Thoracic aorta (tissue), 2 donors: ENCODE measurements at regions not wholly inside any gene's neighbourhood (a gene's known extent, or its start where the extent isn't known, plus 50 kb on each side); places are given as distances from the start of the nearest gene placed in this dataset.

Source experiments
- ATAC-seq: fragments of 150-250 bp; one replicate; pipeline ENCODE4 v1.8.0; 2017; ENCODE audit warnings: low read depth; ENCODE audit not compliant: insufficient number of reproducible peaks, low FRiP score
- DNase-seq: peaks from one replicate; pipeline ENCODE4 v3.0.0-alpha.2; 2020; ENCODE audit warnings: low spot score
- H3K27ac ChIP-seq, 2 donors: fragments of 200-600 bp; sonication (generic); 1 replicate in 1 of 2; 2 replicates in 1 of 2; pipeline ENCODE4 v1.5.1; 2016; ENCODE audit warnings: mild to moderate bottlenecking in 2 of 2, moderate library complexity in 2 of 2
- H3K27me3 ChIP-seq: fragments of 200-600 bp; sonication (generic); replicated peaks from 2 replicates; pipeline ENCODE4 v1.6.0; 2016; ENCODE audit warnings: mild to moderate bottlenecking; ENCODE audit not compliant: insufficient read depth
- H3K36me3 ChIP-seq: fragments of 200-600 bp; sonication (generic); one replicate; pipeline ENCODE4 v1.5.1; 2016
- H3K4me1 ChIP-seq, 2 donors: fragments of 200-600 bp; sonication (generic); 1 replicate in 1 of 2; 2 replicates in 1 of 2; pipeline versions ENCODE4 v1.5.1 to v1.6.0; 2016; ENCODE audit warnings: low read depth in 2 of 2, mild to moderate bottlenecking in 1 of 2; ENCODE audit not compliant: control insufficient read depth in 1 of 2
- H3K4me3 ChIP-seq: fragments of 200-600 bp; sonication (generic); 2 replicates; pipeline ENCODE4 v1.5.1; 2016; ENCODE audit warnings: mild to moderate bottlenecking
- H3K9me3 ChIP-seq: fragments of 200-600 bp; sonication (generic); 2 replicates; pipeline ENCODE4 v1.5.1; 2016
- CTCF ChIP-seq: fragments of 200-600 bp; sonication (generic); IDR thresholded peaks from one replicate; pipeline ENCODE4 v1.5.1; 2019; ENCODE audit warnings: antibody characterized with exemption

- DNase-seq: no peak
- TF ChIP-seq CTCF: no peak
- Histone ChIP-seq H3K36me3 (no peaks in the 10 kb centered on the region), H3K4me1 (no peaks in the 10 kb centered on the region), H3K27me3 (no peaks in the 10 kb centered on the region), H3K9me3 (no peaks in the 10 kb centered on the region), H3K27ac (no peak overlapping the region), H3K4me3 (no peak overlapping the region)
- ATAC-seq: no peak
Observed at GRCh38 chr2:22290909-22291473, 1094.0 kb upstream of the KLHL29 start.

GRCh38 chr2:22301228-22301627 is 1083.8 kb upstream of the KLHL29 start:
- Histone ChIP-seq H3K4me1 (no peaks in the 10 kb centered on the region), H3K27ac (no peak overlapping the region), H3K4me3 (no peak overlapping the region), H3K9me3 (peaks cover 8% of the 10 kb centered on the region), H3K27me3 (no peaks in the 10 kb centered on the region), H3K36me3 (no peaks in the 10 kb centered on the region)
- DNase-seq (no peak), ATAC-seq (no peak)
- no peak for TF ChIP-seq CTCF

- H3K9me3 ChIP-seq: peaks cover 7% of the 10 kb centered on the region
- H3K27ac ChIP-seq: no peak overlapping the region
- no peak for TF ChIP-seq CTCF
- H3K4me1 ChIP-seq: no peaks in the 10 kb centered on the region
- no peaks in the 10 kb centered on the region for H3K27me3 ChIP-seq
- H3K4me3 ChIP-seq: no peak overlapping the region
- DNase-seq: no peak
- ATAC-seq: no peak
- no peaks in the 10 kb centered on the region for H3K36me3 ChIP-seq
Observed at GRCh38 chr2:22326250-22326649, 1058.7 kb upstream of the KLHL29 start.

- no peak for ATAC-seq
- H3K27me3 ChIP-seq: no peaks in the 10 kb centered on the region
- H3K36me3 ChIP-seq: no peaks in the 10 kb centered on the region
- H3K9me3 ChIP-seq: peaks cover 7% of the 10 kb centered on the region
- TF ChIP-seq CTCF: no peak
- DNase-seq: no peak
- no peak overlapping the region for H3K27ac ChIP-seq
- H3K4me3 ChIP-seq: no peak overlapping the region
- H3K4me1 ChIP-seq: no peaks in the 10 kb centered on the region
Observed at GRCh38 chr2:22329211-22330154, 1055.5 kb upstream of the KLHL29 start.

GRCh38 chr2:22336414-22336813 is 1048.6 kb upstream of the KLHL29 start:
- no peak for TF ChIP-seq CTCF
- ATAC-seq (no peak), DNase-seq (no peak)
- H3K27me3 ChIP-seq: no peaks in the 10 kb centered on the region
- no peak overlapping the region for H3K4me3 ChIP-seq
- H3K27ac ChIP-seq: no peak overlapping the region
- H3K36me3 ChIP-seq: no peaks in the 10 kb centered on the region
- H3K4me1 ChIP-seq: no peaks in the 10 kb centered on the region
- H3K9me3 ChIP-seq: no peaks in the 10 kb centered on the region
